ENCODE measurements at regions not wholly inside any gene's neighbourhood (a gene's known extent, or its start where the extent isn't known, plus 50 kb on each side); places are given as distances from the start of the nearest gene placed in this dataset.

- TF ChIP-seq ARID4B (CRISPR knock-in tag; IDR thresholded peaks at IDR 0.05; ENCODE audit: borderline replicate concordance) (no peak), MAX (CRISPR knock-in tag; IDR thresholded peaks at IDR 0.05) (no peak), SOX15 (CRISPR knock-in tag; IDR thresholded peaks at IDR 0.05) (no peak), USF1 (CRISPR knock-in tag; IDR thresholded peaks at IDR 0.05) (no peak)
These were observed 308.0 kb downstream of the RAPGEF2 start (continued) for GRCh38 chr4:159410891-159411290.

- DNase-seq (ENCODE audit: low spot score) (no peak), ATAC-seq (no peak)
- peaks cover 26% of the 10 kb centered on the region for H3K9me3 Mint-ChIP-seq
- H3K36me3 Mint-ChIP-seq = peaks cover 11% of the 10 kb centered on the region; the same call in 1 of the 2 replicates
- no peak overlapping the region for H3K27ac Mint-ChIP-seq
- no peak overlapping the region for H3K4me3 Mint-ChIP-seq
- peaks cover 3% of the 10 kb centered on the region; the same call in 1 of the 2 replicates for H3K27me3 Mint-ChIP-seq (ENCODE audit: low read depth)
- CTCF ChIA-PET = interaction anchor here (1.4 kb wide), 1 partner anchor 42 kb away, joined by 12 read pairs; no protein-coding TSS in a partner anchor
- POLR2A ChIA-PET = no interaction called here
- peaks cover 7% of the 10 kb centered on the region for H3K4me1 Mint-ChIP-seq
- TF ChIP-seq HMGA2 (CRISPR knock-in tag; IDR thresholded peaks at IDR 0.05) (no peak), SMAD3 (CRISPR knock-in tag; IDR thresholded peaks at IDR 0.05; ENCODE audit: borderline replicate concordance) (no peak), ZNF281 (CRISPR knock-in tag; IDR thresholded peaks at IDR 0.05) (no peak), CBFB (CRISPR knock-in tag; IDR thresholded peaks at IDR 0.05; ENCODE audit: low read depth) (no peak), E2F4 (CRISPR knock-in tag; IDR thresholded peaks at IDR 0.05; ENCODE audit: borderline replicate concordance, low read depth) (no peak), STAT6 (CRISPR knock-in tag; conservative IDR thresholded peaks at IDR 0.05; ENCODE audit: low read depth) (no peak), ZNF671 (CRISPR knock-in tag; IDR thresholded peaks at IDR 0.05) (no peak), ZSCAN18 (CRISPR knock-in tag; IDR thresholded peaks at IDR 0.05) (no peak), ARID4B (CRISPR knock-in tag; IDR thresholded peaks at IDR 0.05; ENCODE audit: borderline replicate concordance) (no peak), IRF1 (CRISPR knock-in tag; IDR thresholded peaks at IDR 0.05) (no peak), ZNF317 (CRISPR knock-in tag; IDR thresholded peaks at IDR 0.05; ENCODE audit: borderline replicate concordance, low read depth) (no peak)
These were observed 310.5 kb downstream of the RAPGEF2 start for GRCh38 chr4:159413306-159413943.

Data from WTC11 (cell line).